HG03097 (cell line): ENCODE measurements at regions not wholly inside any gene's neighbourhood (a gene's known extent, or its start where the extent isn't known, plus 50 kb on each side); places are given as distances from the start of the nearest gene placed in this dataset.
"Not testable (repeated sequence)": the region's sequence is repeated elsewhere in the genome, so short reads cannot be mapped to it uniquely, and the experiment has no call there.

ENCODE experiments used
- ATAC-seq: cut with Tn5 transposase; IDR thresholded peaks from one replicate; pipeline ENCODE4 v1.9.1; 2021; ENCODE audit not compliant: unreplicated experiment, low FRiP score

DNA sequence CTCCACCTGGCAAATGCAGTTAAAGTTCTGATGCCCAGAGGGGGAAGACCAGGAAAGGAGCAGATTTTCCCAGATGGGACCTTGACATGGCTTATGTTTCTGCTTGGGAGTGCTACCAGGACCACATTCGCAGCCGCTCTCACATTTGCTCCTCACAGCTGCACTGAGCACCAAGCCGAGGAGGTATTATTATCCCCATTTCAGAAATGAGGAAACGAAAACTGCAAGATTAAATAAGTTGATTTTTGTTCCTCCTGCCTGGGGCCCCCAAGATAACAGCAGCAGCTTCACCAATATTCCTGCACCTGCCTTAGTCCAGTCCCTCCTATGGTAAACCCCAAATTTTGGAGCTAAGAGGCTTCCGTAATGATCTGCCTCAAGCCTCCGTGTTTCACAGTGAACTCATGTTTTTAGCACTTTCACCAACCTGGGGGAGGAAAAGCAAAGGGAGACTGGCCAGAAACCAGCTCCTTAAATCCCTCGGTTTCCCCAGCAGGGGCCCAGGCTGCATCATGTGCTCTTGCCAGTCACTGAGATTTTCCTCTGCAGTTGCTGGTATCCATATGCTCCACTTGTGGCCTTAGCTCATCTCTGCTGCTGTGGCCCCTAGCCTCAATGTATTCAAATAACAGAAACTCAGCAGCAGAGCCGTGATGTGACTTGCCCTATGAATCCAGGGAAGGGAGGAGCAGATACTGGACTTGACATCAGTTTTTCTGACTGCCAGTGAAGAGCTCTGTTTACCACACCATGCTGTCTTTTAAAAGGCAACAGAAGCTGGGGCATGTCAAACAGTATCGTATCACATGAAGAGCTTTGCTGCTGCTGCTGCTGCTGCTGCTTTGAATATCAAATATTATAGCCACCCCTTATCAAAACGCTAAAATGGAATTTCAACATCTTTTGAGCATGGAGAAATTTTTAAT, 95.5 kb upstream of the KLHL13 start:
- no peak for ATAC-seq

DNA sequence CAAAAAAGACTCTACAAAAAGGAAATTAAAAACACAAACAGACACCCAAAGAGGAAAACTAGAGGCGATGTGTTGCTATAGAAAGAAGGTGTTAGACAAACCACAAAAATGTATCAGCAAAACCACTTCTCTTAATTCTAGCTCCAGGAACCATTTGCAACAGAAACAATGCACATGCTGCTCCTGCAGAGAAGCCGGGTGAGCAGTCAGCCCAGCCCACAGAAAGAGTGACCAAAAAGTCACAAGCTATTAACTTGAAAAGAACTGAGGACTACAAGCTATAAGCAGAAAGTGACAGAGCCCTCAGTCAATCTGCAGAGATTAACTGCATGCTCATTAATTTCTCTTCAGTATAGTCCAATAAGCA, 96.2 kb upstream of the KLHL13 start:
- ATAC-seq: peak; percentile 65

DNA sequence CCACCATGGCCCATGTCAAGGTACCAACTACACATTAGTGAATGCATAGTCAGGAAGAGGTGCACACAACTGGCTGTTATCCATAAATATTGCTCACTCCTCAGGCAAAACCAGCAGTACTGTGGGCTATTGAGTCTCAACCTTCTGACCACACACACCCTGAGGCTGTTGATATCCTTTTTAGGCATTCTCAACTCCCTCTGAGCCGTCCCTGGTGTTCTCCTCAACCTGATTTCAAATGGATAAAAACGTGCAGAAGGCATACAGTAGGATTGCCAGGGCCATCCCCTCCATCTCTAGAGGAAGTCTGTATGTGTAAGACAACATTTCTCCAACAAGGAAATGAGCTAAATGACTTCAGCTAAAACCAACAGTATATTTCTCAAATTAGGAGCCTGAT, 98.7 kb upstream of the KLHL13 start:
- no peak for ATAC-seq

DNA sequence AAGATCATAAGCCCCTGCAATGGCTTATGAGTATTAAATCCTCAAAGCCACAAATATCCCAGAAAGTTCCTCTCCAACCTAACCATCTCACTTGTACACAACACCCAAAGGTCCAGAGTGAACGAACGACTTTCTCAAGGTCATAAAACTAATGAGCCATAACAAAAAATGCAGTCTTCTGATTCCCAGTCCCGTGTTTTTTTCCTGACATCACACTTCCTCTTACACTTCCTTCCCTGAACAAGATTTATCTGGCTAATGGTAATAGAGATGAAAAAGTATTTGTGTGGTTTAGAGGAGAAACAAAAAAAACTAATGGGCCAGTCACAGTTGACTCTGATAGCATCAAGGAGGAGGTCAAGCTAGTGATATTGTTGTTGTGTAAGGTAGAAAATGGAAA, 99.5 kb upstream of the KLHL13 start:
- ATAC-seq: no peak

DNA sequence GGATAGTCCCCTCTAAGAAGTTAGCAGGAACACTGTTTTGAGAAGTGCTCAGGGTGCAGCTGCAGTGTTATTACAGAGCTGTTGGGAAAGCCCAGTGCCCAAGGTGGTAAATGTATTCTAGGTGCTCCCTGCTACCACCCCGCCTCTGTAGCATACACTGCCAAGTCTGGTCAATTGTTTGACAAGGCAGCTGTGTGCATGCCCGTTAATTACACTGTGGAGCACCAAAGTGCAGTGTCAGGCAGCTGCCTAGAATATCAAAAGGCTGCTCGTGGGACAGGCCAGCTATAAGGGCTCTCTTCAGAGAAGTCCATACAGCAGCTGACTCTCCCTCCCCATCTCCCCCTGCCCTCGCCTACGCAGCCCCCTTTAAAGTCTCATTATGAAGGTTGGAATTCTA, 99.9 kb upstream of the KLHL13 start:
- ATAC-seq: no peak

DNA sequence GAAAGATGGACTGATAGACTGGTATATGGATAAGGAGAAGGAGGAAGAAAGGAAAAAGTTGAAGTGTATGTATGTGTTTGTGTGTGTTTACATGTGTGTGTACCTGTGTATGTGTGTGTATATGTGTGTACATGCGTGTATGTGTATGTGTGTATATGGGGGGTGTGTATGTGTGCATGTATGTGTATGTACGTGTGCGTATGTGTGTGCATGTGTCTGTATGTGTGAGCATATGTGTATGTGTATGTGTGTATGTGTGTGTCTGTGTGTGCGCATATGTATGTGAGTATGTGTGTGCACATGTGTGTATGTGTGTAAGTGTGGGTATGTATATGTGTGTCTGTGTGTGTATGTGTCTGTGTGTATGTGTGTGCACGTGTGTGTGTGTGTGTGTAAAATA, 101.5 kb upstream of the KLHL13 start:
- no peak for ATAC-seq

DNA sequence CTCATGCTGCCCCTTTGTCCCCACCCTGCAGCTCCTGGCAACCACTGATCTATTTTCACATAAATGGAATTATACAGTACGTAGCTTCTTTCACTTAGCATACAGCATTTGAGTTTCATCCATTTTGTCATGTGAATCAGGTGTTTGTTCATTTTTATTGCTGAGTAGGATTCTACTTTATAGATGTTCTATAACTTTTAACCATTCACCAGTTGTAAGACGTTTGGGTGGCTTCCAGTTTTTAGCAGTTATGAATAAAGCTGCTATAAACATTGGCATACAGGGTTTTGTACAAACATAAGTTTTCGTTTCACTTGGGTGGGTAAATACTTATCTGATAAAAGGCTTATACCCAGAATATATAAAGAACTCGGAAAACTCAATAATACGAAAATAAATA, 102.3 kb upstream of the KLHL13 start:
- no peak for ATAC-seq

DNA sequence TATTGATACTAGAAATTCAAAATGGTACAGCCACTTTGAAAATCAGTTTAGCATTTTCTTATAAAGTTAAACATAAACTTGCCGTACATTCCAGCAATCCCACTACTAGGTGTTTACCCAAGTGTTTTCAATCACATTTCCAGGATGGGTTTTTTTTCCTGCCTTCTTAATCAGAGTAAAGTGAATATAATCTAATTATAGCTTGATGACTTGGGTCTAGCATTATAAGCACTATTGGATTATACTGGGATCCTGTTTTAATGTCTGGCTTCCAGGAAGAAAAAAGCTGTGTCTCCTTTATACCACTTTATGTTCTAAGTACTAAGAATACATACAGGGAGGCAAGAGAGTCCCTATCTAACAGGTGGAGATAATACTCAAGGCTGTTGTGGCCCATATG, 103.3 kb upstream of the KLHL13 start:
- ATAC-seq: no peak

DNA sequence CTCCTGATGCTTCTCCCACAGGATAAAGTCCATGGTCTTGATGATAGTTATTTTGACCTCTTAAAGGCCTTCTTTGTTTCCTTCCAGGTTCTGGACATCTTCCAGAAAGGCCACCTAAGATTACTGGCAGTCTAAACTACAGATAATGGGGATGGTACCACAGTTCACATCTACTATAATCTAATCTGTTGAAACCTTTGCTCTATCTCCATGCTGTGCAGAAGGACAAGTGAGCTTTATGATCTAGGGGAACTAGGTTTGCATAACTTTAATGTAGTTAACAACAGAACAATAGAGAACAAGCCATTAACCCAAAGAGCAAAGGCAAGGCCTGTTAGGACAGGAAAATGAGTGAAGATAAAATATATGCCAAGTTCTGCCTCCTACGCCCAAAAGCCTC, 103.9 kb upstream of the KLHL13 start:
- no peak for ATAC-seq

DNA sequence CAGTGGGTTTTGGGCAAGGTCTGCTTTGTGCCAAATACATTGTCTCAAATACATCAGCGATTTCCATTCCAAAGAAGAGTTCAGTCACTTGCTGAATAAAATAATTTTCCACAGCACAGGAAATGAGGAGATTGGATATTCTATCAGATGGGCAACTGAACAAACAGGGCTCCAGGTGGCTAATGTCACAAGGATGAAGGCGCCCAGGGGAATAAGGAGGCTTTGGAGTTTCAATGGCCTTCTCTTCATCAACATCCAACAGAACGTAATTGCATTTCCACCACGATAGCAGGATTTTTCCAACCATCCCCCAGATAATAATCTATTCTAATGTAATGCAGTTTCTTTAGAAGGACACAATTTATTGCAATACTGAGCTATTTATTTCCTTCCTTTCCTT, 104.7 kb upstream of the KLHL13 start:
- ATAC-seq: no peak

DNA sequence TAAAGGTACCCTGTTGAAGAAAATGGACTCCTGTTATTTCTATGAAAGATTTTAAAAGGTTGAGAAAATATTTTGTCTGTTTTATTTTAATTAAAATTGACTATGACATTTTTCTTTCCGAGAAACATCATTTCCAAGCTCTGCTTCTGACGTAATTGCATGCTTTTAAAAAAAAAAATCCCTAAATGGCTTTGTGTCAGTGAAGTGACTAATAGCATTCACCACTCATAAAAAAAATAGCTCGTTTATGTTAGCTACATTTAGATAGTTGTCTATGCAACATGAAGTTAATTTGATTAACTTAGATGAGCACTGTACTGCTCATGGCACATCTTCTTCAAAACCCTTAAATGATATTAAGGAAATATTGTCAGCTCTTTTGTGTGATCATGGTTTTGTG, 105.1 kb upstream of the KLHL13 start:
- ATAC-seq: no peak

DNA sequence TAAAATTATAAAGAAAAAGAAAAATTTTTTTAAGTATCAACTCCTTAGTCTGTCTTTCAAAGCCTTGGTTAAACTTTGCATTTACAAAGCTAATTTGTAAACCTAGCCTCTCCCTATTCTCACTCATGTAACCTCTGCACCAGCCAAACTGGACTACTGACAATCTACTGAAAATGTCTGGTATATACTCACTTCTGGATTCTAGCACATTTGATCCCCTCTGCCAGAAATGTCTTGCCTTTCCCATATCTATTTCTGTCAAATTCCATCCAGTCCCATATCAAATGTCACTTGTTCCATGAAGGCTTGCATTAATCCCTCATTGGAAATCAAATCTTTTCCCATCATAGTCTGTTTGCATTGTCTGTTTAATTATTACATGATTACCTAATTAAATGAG, 105.8 kb upstream of the KLHL13 start:
- ATAC-seq: no peak

DNA sequence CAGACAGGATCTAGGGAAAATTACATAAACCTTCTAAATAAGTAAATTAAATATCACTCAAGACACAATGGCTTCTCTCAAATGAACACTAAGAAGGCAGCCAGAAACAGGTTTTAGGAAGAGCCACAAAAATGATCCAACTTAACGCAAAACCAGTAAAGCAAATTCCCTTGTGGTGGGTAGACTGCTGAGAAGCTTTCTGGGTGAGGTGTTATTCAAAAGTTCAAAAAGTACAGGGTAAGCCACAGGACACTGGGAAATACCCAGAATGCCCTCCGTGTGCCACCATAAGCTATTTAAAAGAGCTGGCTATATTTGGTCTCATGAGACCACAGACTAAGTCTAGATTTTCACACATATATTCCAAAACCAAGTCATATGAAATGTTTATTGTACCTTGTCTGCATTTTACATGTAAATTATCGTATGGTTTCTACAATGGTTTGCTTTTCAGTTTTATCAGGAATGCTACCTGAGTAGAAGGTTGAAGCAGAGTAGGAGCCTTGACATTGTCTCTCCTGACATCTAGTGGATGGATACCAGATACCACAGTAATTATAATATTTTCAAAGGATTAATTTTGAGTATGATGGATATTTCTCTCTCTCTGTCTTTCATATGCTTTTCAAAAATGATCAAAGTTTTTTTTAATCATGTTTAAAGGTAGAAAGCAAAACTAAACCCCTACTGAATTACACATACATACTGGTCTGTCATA, 109.3 kb upstream of the KLHL13 start:
- no peak for ATAC-seq

DNA sequence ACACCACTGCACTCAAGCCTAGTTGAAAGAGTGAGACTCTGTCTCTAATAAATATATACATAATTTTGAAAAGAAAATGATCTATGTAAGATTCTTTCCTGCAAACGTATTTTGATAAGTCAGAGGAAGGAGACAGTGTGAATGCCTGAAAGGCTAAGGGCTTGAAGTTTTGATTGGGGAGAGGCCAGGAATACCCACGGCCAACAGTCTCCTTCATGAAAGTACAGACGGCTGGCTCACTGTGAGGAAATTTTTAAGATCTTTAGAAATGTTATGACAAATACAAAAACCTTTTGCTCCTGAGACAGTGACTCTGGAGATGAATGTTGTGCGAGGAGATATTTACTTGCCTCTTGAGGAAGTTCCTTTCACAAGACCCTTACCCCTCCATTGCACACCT, 111.4 kb upstream of the KLHL13 start:
- no peak for ATAC-seq

DNA sequence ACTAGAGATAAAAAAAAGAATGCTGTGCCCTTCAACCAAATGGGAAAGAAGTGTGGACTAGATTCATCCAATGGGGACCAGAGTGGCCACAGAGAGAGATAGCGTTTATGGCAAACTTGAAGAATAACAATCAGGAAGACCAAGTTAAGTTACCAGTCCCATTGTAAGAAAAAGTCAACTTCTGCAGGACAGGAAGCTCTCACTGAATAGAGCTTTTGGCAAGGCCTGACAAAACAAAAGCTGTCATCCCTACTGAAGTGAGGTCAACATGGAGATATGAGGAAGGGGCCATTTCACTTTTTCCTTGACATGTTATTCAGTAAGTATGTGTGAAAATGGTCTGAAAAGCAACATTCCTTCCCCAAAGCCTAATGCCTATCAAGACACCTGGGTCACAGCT, 111.8 kb upstream of the KLHL13 start:
- no peak for ATAC-seq

DNA sequence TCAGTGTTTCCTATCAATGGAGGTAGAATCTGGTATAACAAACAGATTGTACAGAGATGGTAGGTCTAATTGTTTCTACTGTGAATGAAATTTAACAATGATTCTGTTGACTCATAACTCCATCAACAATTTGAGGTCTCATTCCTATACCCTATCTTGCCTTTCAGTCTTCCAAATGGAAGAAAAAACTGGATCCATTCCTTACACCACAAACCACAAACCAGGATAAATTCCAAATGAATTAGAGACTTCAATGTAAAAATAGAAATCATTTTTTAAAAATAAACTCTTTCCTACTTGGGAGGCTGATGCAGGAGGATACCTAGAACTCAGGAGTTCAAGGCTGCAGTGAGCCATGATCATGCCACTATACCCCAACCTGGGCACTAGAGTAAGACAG, 114.4 kb upstream of the WDR44 start:
- no peak for ATAC-seq

DNA sequence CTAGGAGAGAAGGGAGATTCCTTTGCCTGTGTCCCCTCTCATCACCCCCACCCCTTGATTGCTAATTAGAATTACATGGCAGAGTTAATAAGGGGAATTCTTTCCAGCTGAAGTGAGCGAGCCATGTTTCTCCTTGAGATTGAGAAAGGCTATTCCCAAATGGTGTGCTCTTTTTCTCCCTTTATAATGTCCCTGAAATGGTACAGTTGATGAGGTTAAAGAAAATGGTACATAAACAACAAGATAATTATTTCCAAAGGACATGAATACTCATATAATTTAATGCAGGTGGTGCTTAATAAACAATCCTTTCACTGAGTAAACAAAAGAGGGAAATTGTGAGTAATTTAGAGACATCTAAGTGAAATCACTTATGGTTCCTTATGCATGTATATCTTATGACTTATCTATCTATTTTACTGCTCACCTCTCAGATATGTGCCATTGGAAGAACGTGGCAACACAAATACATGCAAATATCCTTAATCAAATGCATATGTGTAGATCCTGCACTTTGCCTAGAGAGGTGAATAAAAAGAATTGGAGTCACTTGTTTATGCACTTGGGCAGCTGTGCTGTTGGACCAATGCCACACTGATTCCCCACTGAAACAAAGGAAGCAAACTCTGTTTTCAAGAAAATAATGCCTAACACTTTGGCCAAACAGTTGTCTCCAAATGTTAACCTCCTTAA, 106.6 kb upstream of the WDR44 start:
- ATAC-seq: no peak

DNA sequence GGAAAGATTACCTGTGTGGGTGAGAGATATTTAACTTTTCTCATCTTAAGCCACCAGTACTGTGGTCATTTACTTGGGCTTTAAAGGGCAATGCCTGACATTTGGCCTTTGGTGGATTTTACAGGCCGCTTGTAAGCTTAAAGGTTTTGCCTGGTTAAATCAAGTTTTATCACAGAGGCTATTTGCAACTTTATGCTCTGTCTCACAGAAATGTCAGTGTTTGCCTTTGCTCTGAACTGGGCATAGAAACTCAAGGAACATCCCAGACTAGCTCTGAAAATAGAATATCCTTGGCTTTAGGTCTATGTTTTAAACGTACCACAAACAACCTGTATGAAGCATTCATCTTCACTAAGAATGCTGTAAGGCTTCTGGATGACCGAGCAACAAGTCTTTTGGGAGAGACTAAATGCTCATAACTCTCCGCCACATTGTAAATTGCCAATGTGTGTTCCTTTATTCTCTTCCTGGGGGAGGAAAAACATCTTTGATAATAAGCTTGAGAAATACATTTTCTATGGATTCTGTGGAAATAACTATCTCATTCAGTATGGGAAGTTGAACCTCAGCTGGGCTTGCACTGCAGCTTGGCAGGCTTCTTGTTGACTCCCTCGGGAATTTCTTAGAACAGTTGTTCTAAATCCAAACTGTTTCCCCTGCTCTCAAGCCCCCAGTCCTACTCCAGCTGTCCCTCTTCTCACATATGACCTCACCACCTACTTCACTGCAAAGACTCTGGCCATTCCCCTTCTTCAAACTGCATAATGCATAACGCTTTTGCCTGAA, 105.8 kb upstream of the WDR44 start:
- ATAC-seq: no peak

DNA sequence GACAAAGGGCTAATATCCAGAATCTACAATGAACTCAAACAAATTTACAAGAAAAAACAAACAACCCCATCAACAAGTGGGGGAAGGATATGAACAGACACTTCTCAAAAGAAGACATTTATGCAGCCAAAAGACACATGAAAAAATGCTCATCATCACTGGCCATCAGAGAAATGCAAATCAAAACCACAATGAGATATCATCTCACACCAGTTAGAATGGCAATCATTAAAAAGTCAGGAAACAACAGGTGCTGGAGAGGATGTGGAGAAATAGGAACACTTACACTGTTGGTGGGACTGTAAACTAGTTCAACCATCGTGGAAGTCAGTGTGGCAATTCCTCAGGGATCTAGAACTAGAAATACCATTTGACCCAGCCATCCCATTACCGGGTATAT, 98.9 kb upstream of the WDR44 start:
- not testable (repeated sequence) for ATAC-seq

DNA sequence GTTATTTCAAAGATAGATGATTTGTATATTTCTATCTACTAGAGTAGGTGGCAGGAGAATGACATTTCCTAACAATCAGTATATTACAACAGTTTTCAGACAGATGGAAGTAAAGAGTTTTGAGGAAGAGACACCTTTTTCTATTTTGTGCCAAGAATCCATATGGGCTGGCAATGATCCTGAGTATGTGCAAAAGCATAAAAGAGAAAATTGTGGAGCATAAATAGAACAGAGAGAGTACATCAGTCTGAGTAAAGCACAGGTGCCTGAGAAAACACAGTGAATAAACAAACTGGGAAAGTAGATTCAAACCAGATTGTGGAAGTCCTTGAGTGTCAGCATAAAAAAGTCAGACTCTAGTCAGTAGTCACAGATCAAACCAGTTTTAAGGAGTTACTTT, 96.8 kb upstream of the WDR44 start:
- no peak for ATAC-seq

DNA sequence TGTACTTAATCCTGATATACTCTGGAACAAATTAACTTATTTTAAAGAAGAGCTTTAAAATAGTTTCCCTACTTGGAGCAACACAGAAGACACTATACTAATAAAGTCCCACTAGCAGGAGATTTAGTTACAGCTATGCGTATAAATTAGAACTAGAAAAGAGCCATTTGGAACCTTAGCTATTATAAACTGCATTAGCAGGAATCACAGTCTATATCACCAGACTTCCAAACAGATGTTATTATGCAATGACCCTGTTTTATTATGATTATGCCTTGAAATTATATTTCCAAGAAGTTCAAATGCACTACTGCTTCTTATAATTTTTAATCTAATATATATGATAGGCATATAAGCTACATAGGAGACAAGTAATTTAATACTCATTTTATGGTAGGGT, 95.5 kb upstream of the WDR44 start:
- no peak for ATAC-seq
